Transverse colon (tissue), 4 donors: ENCODE measurements at regions not wholly inside any gene's neighbourhood (a gene's known extent, or its start where the extent isn't known, plus 50 kb on each side); places are given as distances from the start of the nearest gene placed in this dataset.

Experiments used
- DNase-seq: peaks from one replicate; pipeline ENCODE4 v3.0.0-alpha.2; 2019
- H3K27ac ChIP-seq, 4 donors: fragments of 200-600 bp; sonication (generic); 2 replicates each; pipeline ENCODE4 v1.5.1; 2016 to 2018; ENCODE audit warnings: inconsistent platforms in 4 of 4
- H3K27me3 ChIP-seq: fragments of 200-600 bp; sonication (generic); 2 replicates; pipeline ENCODE4 v1.5.1; 2017; ENCODE audit warnings: inconsistent platforms
- H3K36me3 ChIP-seq, 4 donors: fragments of 200-600 bp; sonication (generic); 2 replicates each; pipeline ENCODE4 v1.5.1; 2017 to 2019; ENCODE audit warnings: inconsistent platforms in 4 of 4
- H3K4me1 ChIP-seq, 4 donors: fragments of 200-600 bp; sonication (generic); 2 replicates each; pipeline ENCODE4 v1.5.1; 2017 to 2020; ENCODE audit warnings: inconsistent platforms in 4 of 4
- H3K4me3 ChIP-seq, 4 donors: fragments of 200-600 bp; sonication (generic); 1 replicate in 1 of 4; 2 replicates in 3 of 4; pipeline versions ENCODE4 v1.5.1 to v1.6.1; 2017 to 2019; ENCODE audit warnings: inconsistent platforms in 4 of 4
- H3K9me3 ChIP-seq, 2 donors: fragments of 200-600 bp; sonication (generic); 2 replicates each; pipeline ENCODE4 v1.5.1; 2017 to 2019; ENCODE audit warnings: inconsistent platforms in 2 of 2
- EP300 ChIP-seq: sonication (generic); formaldehyde crosslinking; IDR thresholded peaks from one replicate; pipeline ENCODE4 v1.6.1; 2017; ENCODE audit warnings: antibody characterized with exemption, low read depth
- POLR2A ChIP-seq: fragments of 450-650 bp; IDR thresholded peaks from one replicate; pipeline ENCODE4 v1.6.1; 2016; ENCODE audit warnings: antibody characterized with exemption, mild to moderate bottlenecking, moderate library complexity
- POLR2AphosphoS5 ChIP-seq, 3 donors: sonication (generic); formaldehyde crosslinking; IDR thresholded peaks; one replicate each; pipeline ENCODE4 v1.6.1; 2016; ENCODE audit warnings: antibody characterized with exemption in 3 of 3
- WGBS, 2 donors: methylation state at CpG; one replicate each; pipeline ENCODE4 v1.1.5; 2018; ENCODE audit warnings: low coverage in 1 of 2; 5-methylcytosine and 5-hydroxymethylcytosine counted together
- in situ Hi-C, 4 donors: fragments of 200-750 bp; cut with MboI; loops; one replicate each; pipeline versions ENCODE4 v1.15.0 to v1.15.1; 2017; ENCODE audit warnings: low sequenced_read_pairs in 3 of 4, low pct_ligation_motif_present in 1 of 4, low pct_unique_long_range_greater_than_20kb in 1 of 4
- intact Hi-C: fragments of 100-400 bp; cut with DNase I; formaldehyde crosslinking; loops from one replicate; pipeline ENCODE4 v1.15.1; 2023; ENCODE audit warnings: low total_unique reads
- TF ChIP-seq, protein P1 (sequence below), 5 experiments: fragments of 200-600 bp in 3 of 5; fragments of 450-650 bp in 2 of 5; sonication (generic) in 3 of 5; IDR thresholded peaks; 1 replicate in 2 of 5; 2 replicates in 3 of 5; pipeline ENCODE4 v1.5.1; 2016 to 2017; ENCODE audit warnings: antibody characterized with exemption in 5 of 5, inconsistent platforms in 3 of 5, mild to moderate bottlenecking in 2 of 5, moderate library complexity in 1 of 5

GRCh38 chr22:44371741-44372525, 59.2 kb upstream of the SHISAL1 start:
- in situ Hi-C loops, result no loop called here
- TF ChIP-seq EP300 (no peak), POLR2AphosphoS5 (IDR thresholded peaks at IDR 0.05) (no peak), POLR2A (no peak)
- TF ChIP-seq, protein P1, sequence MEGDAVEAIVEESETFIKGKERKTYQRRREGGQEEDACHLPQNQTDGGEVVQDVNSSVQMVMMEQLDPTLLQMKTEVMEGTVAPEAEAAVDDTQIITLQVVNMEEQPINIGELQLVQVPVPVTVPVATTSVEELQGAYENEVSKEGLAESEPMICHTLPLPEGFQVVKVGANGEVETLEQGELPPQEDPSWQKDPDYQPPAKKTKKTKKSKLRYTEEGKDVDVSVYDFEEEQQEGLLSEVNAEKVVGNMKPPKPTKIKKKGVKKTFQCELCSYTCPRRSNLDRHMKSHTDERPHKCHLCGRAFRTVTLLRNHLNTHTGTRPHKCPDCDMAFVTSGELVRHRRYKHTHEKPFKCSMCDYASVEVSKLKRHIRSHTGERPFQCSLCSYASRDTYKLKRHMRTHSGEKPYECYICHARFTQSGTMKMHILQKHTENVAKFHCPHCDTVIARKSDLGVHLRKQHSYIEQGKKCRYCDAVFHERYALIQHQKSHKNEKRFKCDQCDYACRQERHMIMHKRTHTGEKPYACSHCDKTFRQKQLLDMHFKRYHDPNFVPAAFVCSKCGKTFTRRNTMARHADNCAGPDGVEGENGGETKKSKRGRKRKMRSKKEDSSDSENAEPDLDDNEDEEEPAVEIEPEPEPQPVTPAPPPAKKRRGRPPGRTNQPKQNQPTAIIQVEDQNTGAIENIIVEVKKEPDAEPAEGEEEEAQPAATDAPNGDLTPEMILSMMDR (IDR thresholded peaks at IDR 0.05), result no peak
- intact Hi-C loops, result no loop called here
- H3K36me3 ChIP-seq, result no peaks in the 10 kb centered on the region
- no peak overlapping the region for H3K27ac ChIP-seq
- no peaks in the 10 kb centered on the region for H3K27me3 ChIP-seq
- peaks cover 0 to 6% of the 10 kb centered on the region in 2 donors for H3K9me3 ChIP-seq
- DNase-seq, result no peak
- 71% methylated on average over 3 of the region's 3 CpGs; no CpG with 5 or more reads in 1 of the 2 donors for WGBS, 2 donors
- no peak overlapping the region for H3K4me3 ChIP-seq
- H3K4me1 ChIP-seq, result no peaks in the 10 kb centered on the region

DNA sequence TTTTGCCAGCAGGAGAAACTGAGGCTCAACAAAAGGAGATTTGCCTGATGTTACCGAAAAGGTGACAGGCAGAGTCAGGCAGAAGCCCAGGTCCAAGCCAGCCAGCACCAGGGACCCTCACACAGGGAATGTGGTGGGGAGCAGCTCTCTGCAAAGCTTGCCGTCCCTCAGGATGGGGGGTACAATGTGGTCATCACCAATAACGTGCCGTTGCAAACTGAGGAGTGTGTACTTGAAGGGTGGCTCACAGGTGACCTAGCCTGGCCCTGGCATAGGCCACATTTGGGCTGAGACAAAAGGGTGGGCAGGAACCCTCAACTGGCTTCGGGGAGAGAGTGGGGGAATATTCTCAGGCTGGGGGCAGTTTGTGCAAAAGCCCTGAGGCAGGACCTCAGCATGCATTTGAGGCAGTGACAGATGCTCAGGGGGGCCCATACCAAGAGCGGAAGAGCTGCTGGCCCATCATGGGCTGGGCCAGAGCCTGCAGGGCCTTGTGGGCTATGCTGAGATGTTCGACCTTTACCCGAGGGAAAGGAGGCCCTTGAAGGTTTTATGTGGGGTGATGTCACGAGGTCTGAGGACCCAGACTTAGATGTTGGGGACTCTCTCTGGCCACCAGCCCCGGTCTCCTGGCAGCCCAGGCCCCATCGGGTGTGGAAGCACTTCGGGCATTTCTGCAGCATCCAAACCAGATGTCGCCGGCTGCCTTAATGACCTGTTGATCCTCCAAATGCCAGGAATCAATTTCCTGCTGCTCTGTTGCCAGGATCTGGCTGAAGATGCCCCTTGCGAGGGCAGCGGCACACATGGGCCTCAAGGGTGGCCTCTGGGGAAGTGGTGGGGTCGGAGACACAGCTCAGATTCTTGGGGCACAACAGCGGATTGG, 57.4 kb upstream of the SHISAL1 start:
- in situ Hi-C loops (no loop called here), intact Hi-C loops (no loop called here)
- no peak overlapping the region for H3K4me3 ChIP-seq
- H3K9me3 ChIP-seq, result peaks cover 0 to under 1% of the 10 kb centered on the region in 2 donors
- H3K4me1 ChIP-seq, result no peaks in the 10 kb centered on the region
- DNase-seq, result no peak
- WGBS, 2 donors, result 70 to 87% methylated on average over 3 to 18 of the region's 18 CpGs
- H3K36me3 ChIP-seq, result no peaks in the 10 kb centered on the region
- TF ChIP-seq POLR2AphosphoS5 (IDR thresholded peaks at IDR 0.05) (no peak), EP300 (no peak), POLR2A (no peak)
- TF ChIP-seq, protein P1 (IDR thresholded peaks at IDR 0.05), result no peak
- H3K27ac ChIP-seq, result no peak overlapping the region
- H3K27me3 ChIP-seq, result no peaks in the 10 kb centered on the region

- in situ Hi-C loops, result no loop called here
- Histone ChIP-seq H3K27ac (no peak overlapping the region), H3K27me3 (no peaks in the 10 kb centered on the region), H3K9me3 (no peaks in the 10 kb centered on the region), H3K4me1 (peaks cover under 1 to 5% (median 4%) of the 10 kb centered on the region in 4 donors), H3K36me3 (no peaks in the 10 kb centered on the region), H3K4me3 (no peak overlapping the region)
- DNase-seq, result no peak
- intact Hi-C loops, result no loop called here
- TF ChIP-seq EP300 (no peak), POLR2A (no peak), POLR2AphosphoS5 (IDR thresholded peaks at IDR 0.05) (no peak)
- TF ChIP-seq, protein P1 (IDR thresholded peaks at IDR 0.05), result no peak
- WGBS, 2 donors, result 87% methylated on average over 15 of the region's 15 CpGs; no CpG with 5 or more reads in 1 of the 2 donors
Measured at GRCh38 chr22:44369293-44369661, 56.5 kb upstream of the SHISAL1 start.

GRCh38 chr22:44368611-44369292, 56.0 kb upstream of the SHISAL1 start:
- intact Hi-C loops, result no loop called here
- Histone ChIP-seq H3K27me3 (no peaks in the 10 kb centered on the region), H3K27ac (no peak overlapping the region), H3K36me3 (no peaks in the 10 kb centered on the region), H3K4me1 (peaks cover 6 to 10% (median 9%) of the 10 kb centered on the region in 4 donors), H3K9me3 (no peaks in the 10 kb centered on the region), H3K4me3 (no peak overlapping the region)
- no peak for DNase-seq
- in situ Hi-C loops, result no loop called here
- WGBS, 2 donors, result 85% methylated on average over 16 of the region's 16 CpGs; no CpG with 5 or more reads in 1 of the 2 donors
- TF ChIP-seq, protein P1 (IDR thresholded peaks at IDR 0.05), result no peak
- TF ChIP-seq POLR2AphosphoS5 (IDR thresholded peaks at IDR 0.05) (no peak), EP300 (no peak), POLR2A (no peak)
